ENCODE measurements at regions not wholly inside any gene's neighbourhood (a gene's known extent, or its start where the extent isn't known, plus 50 kb on each side); places are given as distances from the start of the nearest gene placed in this dataset.

DNA sequence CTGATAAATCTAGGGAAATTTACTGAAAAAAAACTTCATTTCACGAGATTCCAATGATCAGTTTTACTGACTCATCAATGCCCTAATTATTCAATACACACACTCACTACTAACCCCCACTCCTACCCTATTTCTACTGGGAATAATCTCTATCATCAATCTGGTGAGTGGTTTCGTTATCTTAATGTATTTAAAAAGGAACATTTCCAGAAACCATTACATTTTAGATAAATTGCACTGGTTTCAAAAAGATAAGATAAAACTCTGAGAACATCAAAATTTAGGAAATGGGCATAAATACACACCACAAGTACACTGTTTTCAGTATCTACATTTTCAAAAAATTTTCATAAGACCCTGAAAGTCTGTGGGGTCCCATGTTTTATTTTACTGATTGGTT is 471.4 kb upstream of the PKDCC start:
- Histone ChIP-seq H3K27ac (ENCODE audit: low read depth in 1 of 2, low read length in 2 of 2) (no peak overlapping the region), H3K4me1 (ENCODE audit: control insufficient read depth in 1 of 2, insufficient read depth in 2 of 2, low read length in 2 of 2) (no peaks in the 10 kb centered on the region), H2AFZ (ENCODE audit: insufficient read depth, low read depth, low read length, poor library complexity, severe bottlenecking) (no peak overlapping the region), H4K20me1 (ENCODE audit: insufficient read depth, low read length) (no peaks in the 10 kb centered on the region), H3K4me3 (replicated peaks in 1 of 3; ENCODE audit: low read depth in 2 of 3, low read length in 3 of 3) (no peak overlapping the region), H3K79me2 (ENCODE audit: insufficient read depth, low read length) (no peaks in the 10 kb centered on the region), H3K9ac (ENCODE audit: insufficient read depth, low read length, poor library complexity, severe bottlenecking) (no peak overlapping the region), H3K4me2 (replicated peaks; ENCODE audit: extremely low read depth, low read length, poor library complexity, severe bottlenecking) (no peak overlapping the region), H3K9me3 (replicated peaks in 1 of 2; ENCODE audit: control insufficient read depth in 1 of 2, insufficient read depth in 1 of 2, low read length in 2 of 2) (no peaks in the 10 kb centered on the region), H3K36me3 (replicated peaks in 1 of 2; ENCODE audit: control insufficient read depth in 1 of 2, insufficient read depth in 2 of 2, low read length in 2 of 2) (no peaks in the 10 kb centered on the region), H3K27me3 (ENCODE audit: control insufficient read depth in 2 of 2, insufficient read depth in 2 of 2, low read length in 2 of 2) (no peaks in the 10 kb centered on the region)
- H3K4me3 Mint-ChIP-seq, result no peak overlapping the region
- no CpG with 5 or more reads among the region's 2 CpGs for WGBS (ENCODE audit: insufficient coverage)
- H3K27ac Mint-ChIP-seq, result no peak overlapping the region
- TF ChIP-seq, protein P1, sequence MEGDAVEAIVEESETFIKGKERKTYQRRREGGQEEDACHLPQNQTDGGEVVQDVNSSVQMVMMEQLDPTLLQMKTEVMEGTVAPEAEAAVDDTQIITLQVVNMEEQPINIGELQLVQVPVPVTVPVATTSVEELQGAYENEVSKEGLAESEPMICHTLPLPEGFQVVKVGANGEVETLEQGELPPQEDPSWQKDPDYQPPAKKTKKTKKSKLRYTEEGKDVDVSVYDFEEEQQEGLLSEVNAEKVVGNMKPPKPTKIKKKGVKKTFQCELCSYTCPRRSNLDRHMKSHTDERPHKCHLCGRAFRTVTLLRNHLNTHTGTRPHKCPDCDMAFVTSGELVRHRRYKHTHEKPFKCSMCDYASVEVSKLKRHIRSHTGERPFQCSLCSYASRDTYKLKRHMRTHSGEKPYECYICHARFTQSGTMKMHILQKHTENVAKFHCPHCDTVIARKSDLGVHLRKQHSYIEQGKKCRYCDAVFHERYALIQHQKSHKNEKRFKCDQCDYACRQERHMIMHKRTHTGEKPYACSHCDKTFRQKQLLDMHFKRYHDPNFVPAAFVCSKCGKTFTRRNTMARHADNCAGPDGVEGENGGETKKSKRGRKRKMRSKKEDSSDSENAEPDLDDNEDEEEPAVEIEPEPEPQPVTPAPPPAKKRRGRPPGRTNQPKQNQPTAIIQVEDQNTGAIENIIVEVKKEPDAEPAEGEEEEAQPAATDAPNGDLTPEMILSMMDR (IDR thresholded peaks at IDR 0.05), result no peak
- intact Hi-C loops (cut with micrococcal nuclease), result no loop called here
- no peaks in the 10 kb centered on the region for H3K36me3 Mint-ChIP-seq
- no peak for DNase-seq
- H3K27me3 Mint-ChIP-seq (ENCODE audit: low read depth in 3 of 3), result peaks cover 0 to 2% (median 0%) of the 10 kb centered on the region in 3 donors
- H3K9me3 Mint-ChIP-seq, result peaks cover 0 to 7% (median 0%) of the 10 kb centered on the region in 7 donors
- H3K4me1 Mint-ChIP-seq, result no peaks in the 10 kb centered on the region

DNA sequence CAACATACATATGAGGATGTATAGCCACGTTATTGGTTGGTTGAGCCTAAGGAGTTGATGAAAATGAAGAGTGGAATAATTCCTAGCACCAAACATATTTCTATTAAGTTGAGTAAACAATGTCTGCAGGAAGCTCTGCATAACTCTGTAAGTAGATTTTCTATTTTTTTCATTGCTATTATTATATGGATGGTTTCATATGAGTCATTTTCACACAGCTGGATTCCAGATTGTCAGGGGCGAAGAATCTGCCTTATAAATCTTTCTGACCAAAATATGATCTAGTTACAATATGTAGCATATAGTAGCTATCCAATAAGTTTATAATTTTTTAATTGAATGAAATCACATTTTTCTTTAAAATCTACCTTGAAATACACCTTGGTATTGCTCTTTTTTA is 468.0 kb upstream of the PKDCC start:
- TF ChIP-seq, protein P1 (IDR thresholded peaks at IDR 0.05), result no peak
- Histone ChIP-seq H3K4me1 (ENCODE audit: control insufficient read depth in 1 of 2, insufficient read depth in 2 of 2, low read length in 2 of 2) (no peaks in the 10 kb centered on the region), H3K9me3 (replicated peaks in 1 of 2; ENCODE audit: control insufficient read depth in 1 of 2, insufficient read depth in 1 of 2, low read length in 2 of 2) (peaks cover 0 to 9% of the 10 kb centered on the region in 2 donors), H3K27me3 (ENCODE audit: control insufficient read depth in 2 of 2, insufficient read depth in 2 of 2, low read length in 2 of 2) (no peaks in the 10 kb centered on the region), H3K4me2 (replicated peaks; ENCODE audit: extremely low read depth, low read length, poor library complexity, severe bottlenecking) (no peak overlapping the region), H3K36me3 (replicated peaks in 1 of 2; ENCODE audit: control insufficient read depth in 1 of 2, insufficient read depth in 2 of 2, low read length in 2 of 2) (no peaks in the 10 kb centered on the region), H3K4me3 (replicated peaks in 1 of 3; ENCODE audit: low read depth in 2 of 3, low read length in 3 of 3) (no peak overlapping the region), H2AFZ (ENCODE audit: insufficient read depth, low read depth, low read length, poor library complexity, severe bottlenecking) (no peak overlapping the region), H4K20me1 (ENCODE audit: insufficient read depth, low read length) (no peaks in the 10 kb centered on the region), H3K27ac (ENCODE audit: low read depth in 1 of 2, low read length in 2 of 2) (no peak overlapping the region), H3K79me2 (ENCODE audit: insufficient read depth, low read length) (no peaks in the 10 kb centered on the region), H3K9ac (ENCODE audit: insufficient read depth, low read length, poor library complexity, severe bottlenecking) (no peak overlapping the region)
- peaks cover 5 to 20% (median 15%) of the 10 kb centered on the region in 7 donors for H3K9me3 Mint-ChIP-seq
- WGBS (ENCODE audit: insufficient coverage), result no CpG with 5 or more reads among the region's 2 CpGs
- no peak overlapping the region for H3K27ac Mint-ChIP-seq
- intact Hi-C loops (cut with micrococcal nuclease), result no loop called here
- no peak for DNase-seq
- peaks cover 0 to 3% (median 0%) of the 10 kb centered on the region in 3 donors for H3K27me3 Mint-ChIP-seq (ENCODE audit: low read depth in 3 of 3)
- no peak overlapping the region for H3K4me3 Mint-ChIP-seq
- no peaks in the 10 kb centered on the region for H3K4me1 Mint-ChIP-seq
- no peaks in the 10 kb centered on the region for H3K36me3 Mint-ChIP-seq
